MG63 (cell line): ENCODE measurements at regions not wholly inside any gene's neighbourhood (a gene's known extent, or its start where the extent isn't known, plus 50 kb on each side); places are given as distances from the start of the nearest gene placed in this dataset.

ENCODE experiments used
- DNase-seq: peaks from one replicate; pipeline ENCODE4 v3.0.0-alpha.2; 2020
- H3K27me3 ChIP-seq: fragments of 250-450 bp; sonication (Bioruptor Pico); 2 replicates; pipeline ENCODE4 v1.5.1; 2020; ENCODE audit warnings: mild to moderate bottlenecking, moderate library complexity
- H3K36me3 ChIP-seq: fragments of 250-450 bp; sonication (Bioruptor Pico); 2 replicates; pipeline ENCODE4 v1.5.1; 2020; ENCODE audit warnings: mild to moderate bottlenecking, moderate library complexity
- H3K4me3 ChIP-seq: fragments of 250-450 bp; sonication (Bioruptor Pico); 2 replicates; pipeline ENCODE4 v1.5.1; 2020; ENCODE audit warnings: mild to moderate bottlenecking, moderate library complexity
- H3K9me3 ChIP-seq: fragments of 250-450 bp; sonication (Bioruptor Pico); 2 replicates; pipeline ENCODE4 v1.5.1; 2020; ENCODE audit warnings: mild to moderate bottlenecking, moderate library complexity

GRCh38 chr1:221631556-221631955 lies 110.3 kb downstream of the DUSP10 start:
- Histone ChIP-seq H3K27me3 (no peaks in the 10 kb centered on the region), H3K9me3 (no peaks in the 10 kb centered on the region; the same call in 1 of the 2 replicates), H3K4me3 (no peak overlapping the region), H3K36me3 (no peaks in the 10 kb centered on the region)
- DNase-seq, result no peak

GRCh38 chr1:221632072-221632471 lies 109.8 kb downstream of the DUSP10 start:
- H3K27me3 ChIP-seq, result no peaks in the 10 kb centered on the region
- no peak overlapping the region for H3K4me3 ChIP-seq
- DNase-seq, result no peak
- H3K36me3 ChIP-seq, result no peaks in the 10 kb centered on the region
- no peaks in the 10 kb centered on the region; the same call in 1 of the 2 replicates for H3K9me3 ChIP-seq

DNA sequence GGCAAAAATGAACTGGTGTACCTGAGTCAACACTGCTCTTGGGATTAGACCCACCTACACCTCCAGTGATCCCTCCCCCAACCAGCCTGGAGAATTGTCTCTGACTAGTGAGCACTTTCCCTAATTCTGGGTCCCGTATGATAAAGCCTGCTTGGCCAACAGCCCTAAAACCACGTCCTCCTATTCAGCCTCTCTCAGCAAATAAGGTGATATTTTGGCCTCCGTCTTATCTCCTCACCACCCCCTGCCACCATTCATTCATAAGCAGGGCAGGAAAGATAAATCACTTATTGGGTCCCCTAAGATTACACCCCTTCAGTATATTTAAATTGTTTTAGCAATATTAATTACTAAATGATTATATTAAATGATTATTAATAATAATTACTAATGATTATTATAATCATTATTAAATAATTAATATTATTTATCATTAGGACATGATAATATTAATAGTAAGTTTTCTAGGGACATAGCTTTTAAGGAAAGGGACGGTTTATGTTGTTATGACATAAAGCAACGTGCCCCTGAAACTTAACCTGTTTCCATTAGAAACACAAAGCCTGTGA lies 108.0 kb downstream of the DUSP10 start:
- H3K4me3 ChIP-seq, result no peak overlapping the region
- H3K27me3 ChIP-seq, result no peaks in the 10 kb centered on the region
- H3K36me3 ChIP-seq, result no peaks in the 10 kb centered on the region
- no peaks in the 10 kb centered on the region; the same call in 1 of the 2 replicates for H3K9me3 ChIP-seq
- no peak for DNase-seq

DNA sequence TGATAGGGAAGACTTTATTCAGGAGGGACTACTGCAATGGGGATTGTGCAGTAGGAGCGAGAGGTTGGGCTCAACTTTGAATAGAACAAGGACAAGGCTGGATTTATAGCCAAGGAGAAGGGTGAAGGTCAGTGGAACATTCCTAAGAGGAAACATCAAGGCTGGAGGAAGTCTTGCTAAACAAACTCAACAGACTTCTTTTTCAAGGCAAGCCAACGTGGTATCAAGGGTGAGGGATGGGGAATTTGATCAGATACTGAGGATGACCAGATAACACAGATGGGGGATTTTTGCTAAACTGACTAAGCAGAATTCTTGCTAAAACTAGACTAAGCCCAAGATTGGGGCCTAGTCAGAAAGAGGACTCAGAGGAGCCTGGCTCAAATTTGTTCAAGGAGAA lies 107.3 kb downstream of the DUSP10 start:
- no peaks in the 10 kb centered on the region for H3K27me3 ChIP-seq
- no peak overlapping the region for H3K4me3 ChIP-seq
- no peaks in the 10 kb centered on the region for H3K36me3 ChIP-seq
- H3K9me3 ChIP-seq, result no peaks in the 10 kb centered on the region; the same call in 1 of the 2 replicates
- DNase-seq, result no peak

GRCh38 chr1:221635305-221635704 lies 106.6 kb downstream of the DUSP10 start:
- H3K36me3 ChIP-seq, result no peaks in the 10 kb centered on the region
- no peak for DNase-seq
- H3K27me3 ChIP-seq, result no peaks in the 10 kb centered on the region
- H3K4me3 ChIP-seq, result no peak overlapping the region
- no peaks in the 10 kb centered on the region; the same call in 1 of the 2 replicates for H3K9me3 ChIP-seq

- Histone ChIP-seq H3K9me3 (no peaks in the 10 kb centered on the region; the same call in 1 of the 2 replicates), H3K4me3 (no peak overlapping the region), H3K27me3 (no peaks in the 10 kb centered on the region), H3K36me3 (no peaks in the 10 kb centered on the region)
- no peak for DNase-seq
Observed at GRCh38 chr1:221636096-221636495, 105.8 kb downstream of the DUSP10 start.

- no peak for DNase-seq
- Histone ChIP-seq H3K27me3 (no peaks in the 10 kb centered on the region), H3K36me3 (no peaks in the 10 kb centered on the region), H3K9me3 (no peaks in the 10 kb centered on the region; the same call in 1 of the 2 replicates), H3K4me3 (no peak overlapping the region)
Observed at GRCh38 chr1:221636967-221637366, 104.9 kb downstream of the DUSP10 start.

GRCh38 chr1:221637641-221638041 lies 104.2 kb downstream of the DUSP10 start:
- peak; percentile 52 for DNase-seq
- Histone ChIP-seq H3K27me3 (no peaks in the 10 kb centered on the region), H3K9me3 (no peaks in the 10 kb centered on the region; the same call in 1 of the 2 replicates), H3K36me3 (no peaks in the 10 kb centered on the region), H3K4me3 (no peak overlapping the region)

GRCh38 chr1:221638595-221638994 lies 103.3 kb downstream of the DUSP10 start:
- Histone ChIP-seq H3K36me3 (no peaks in the 10 kb centered on the region), H3K4me3 (no peak overlapping the region), H3K27me3 (no peaks in the 10 kb centered on the region), H3K9me3 (no peaks in the 10 kb centered on the region; the same call in 1 of the 2 replicates)
- DNase-seq, result no peak

DNA sequence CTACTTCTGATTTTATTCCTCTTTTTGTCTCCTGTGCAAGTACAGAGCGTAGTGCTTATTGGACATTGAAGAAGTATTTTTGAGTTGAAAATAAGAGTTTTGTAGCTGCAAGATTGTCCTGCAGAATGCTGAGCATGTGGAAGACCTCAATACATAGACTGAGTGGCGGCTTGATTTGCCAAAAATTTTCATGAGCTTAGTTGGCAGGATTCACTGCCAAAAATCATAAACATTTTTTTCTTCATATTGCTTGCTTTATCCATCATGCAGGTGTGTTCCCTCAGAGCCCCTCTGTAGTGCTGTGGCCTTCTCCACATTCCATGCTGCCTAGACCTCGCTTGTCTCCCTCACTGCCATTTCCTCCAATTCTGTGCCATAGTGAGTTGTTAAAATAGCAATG lies 100.1 kb downstream of the DUSP10 start:
- no peak overlapping the region for H3K4me3 ChIP-seq
- H3K27me3 ChIP-seq, result no peaks in the 10 kb centered on the region
- H3K36me3 ChIP-seq, result no peaks in the 10 kb centered on the region
- DNase-seq, result no peak
- H3K9me3 ChIP-seq, result no peaks in the 10 kb centered on the region

- no peak overlapping the region for H3K4me3 ChIP-seq
- DNase-seq, result no peak
- H3K9me3 ChIP-seq, result no peaks in the 10 kb centered on the region
- no peaks in the 10 kb centered on the region for H3K36me3 ChIP-seq
- H3K27me3 ChIP-seq, result no peaks in the 10 kb centered on the region
Observed at GRCh38 chr1:221643404-221644144, 98.3 kb downstream of the DUSP10 start.

DNA sequence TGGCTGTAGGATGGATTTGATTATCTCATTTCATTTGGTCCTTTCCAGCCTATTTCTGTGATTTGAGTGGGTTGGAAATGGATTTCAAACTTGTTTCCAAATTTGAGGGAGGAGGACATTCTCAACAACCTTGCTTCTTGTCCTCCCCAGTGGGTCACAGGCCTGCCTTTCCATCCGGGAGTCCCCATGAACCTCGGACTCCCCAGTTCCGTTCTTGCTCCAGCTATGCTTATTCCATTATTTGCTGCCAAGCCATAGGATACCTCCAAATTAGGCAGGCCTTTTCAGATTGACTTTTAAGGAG lies 97.8 kb downstream of the DUSP10 start:
- DNase-seq, result no peak
- no peaks in the 10 kb centered on the region for H3K36me3 ChIP-seq
- H3K27me3 ChIP-seq, result no peaks in the 10 kb centered on the region

GRCh38 chr1:221644663-221645258 lies 97.1 kb downstream of the DUSP10 start:
- DNase-seq, result no peak
- Histone ChIP-seq H3K27me3 (no peaks in the 10 kb centered on the region), H3K9me3 (no peaks in the 10 kb centered on the region), H3K4me3 (no peak overlapping the region), H3K36me3 (no peaks in the 10 kb centered on the region)

More for the DNA sequence above, 97.8 kb downstream of the DUSP10 start:
- no peak overlapping the region for H3K4me3 ChIP-seq
- H3K9me3 ChIP-seq, result no peaks in the 10 kb centered on the region

DNA sequence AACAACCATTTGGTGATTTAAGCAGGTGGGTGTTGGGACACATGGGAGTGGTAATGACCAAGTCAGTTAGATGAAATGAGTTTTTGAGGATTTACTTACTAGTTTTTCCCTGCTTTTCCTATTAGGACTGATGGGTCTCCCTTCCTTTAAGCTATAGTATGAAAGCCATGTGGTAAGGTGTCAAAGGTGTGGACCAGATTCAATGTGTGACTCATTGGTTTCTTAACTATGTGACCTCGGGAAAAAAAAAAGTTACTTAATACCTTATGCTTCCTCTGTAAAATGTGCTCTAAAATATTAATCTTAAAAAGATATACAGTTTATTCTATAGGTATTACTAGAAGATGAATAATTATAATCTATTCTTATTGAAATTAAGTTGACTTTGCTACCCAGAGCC lies 93.7 kb downstream of the DUSP10 start:
- no peaks in the 10 kb centered on the region for H3K27me3 ChIP-seq
- no peak for DNase-seq
- H3K9me3 ChIP-seq, result no peaks in the 10 kb centered on the region
- no peaks in the 10 kb centered on the region for H3K36me3 ChIP-seq
- no peak overlapping the region for H3K4me3 ChIP-seq
